AG04450 (cell line): ENCODE measurements at regions not wholly inside any gene's neighbourhood (a gene's known extent, or its start where the extent isn't known, plus 50 kb on each side); places are given as distances from the start of the nearest gene placed in this dataset.
"Not testable (repeated sequence)": the region's sequence is repeated elsewhere in the genome, so short reads cannot be mapped to it uniquely, and the experiment has no call there.

Source experiments
- CTCF ChIA-PET: fragments of 300-600, 350-600 bp; formaldehyde crosslinking; extraction: SDS; loops from one replicate; lab custom pipeline; 2022; ENCODE audit warnings: antibody characterized with exemption, inconsistent platforms; lab: Charles Lee
- POLR2A ChIA-PET: fragments of 350-600 bp; formaldehyde crosslinking; extraction: SDS; loops from one replicate; lab custom pipeline; 2021; ENCODE audit warnings: antibody characterized with exemption, inconsistent platforms; lab: Yijun Ruan, JAX
- DNase-seq: peaks from one replicate; pipeline ENCODE4 v3.0.0-alpha.2; 2011; ENCODE audit warnings: low read depth, low spot score
- H3K27ac ChIP-seq: one replicate; pipeline ENCODE4 v1.5.1; 2012; ENCODE audit warnings: low read depth, low read length, control low read depth
- H3K27me3 ChIP-seq: one replicate; pipeline ENCODE4 v1.6.0; 2012; ENCODE audit warnings: low read length; ENCODE audit not compliant: control insufficient read depth, insufficient read depth
- H3K4me3 ChIP-seq: 2 replicates; pipeline ENCODE4 v1.5.1; 2011; ENCODE audit warnings: mild to moderate bottlenecking, low read depth, low read length, control low read depth
- H3K9me3 ChIP-seq: 2 replicates; pipeline ENCODE4 v1.5.1; 2012; ENCODE audit warnings: low read length; ENCODE audit not compliant: control insufficient read depth, insufficient read depth
- CTCF ChIP-seq: IDR thresholded peaks from 2 replicates; pipeline ENCODE4 v1.5.1; 2011; ENCODE audit warnings: low read depth, low read length, control low read depth, inconsistent platforms

- no peaks in the 10 kb centered on the region for H3K27me3 ChIP-seq
- TF ChIP-seq CTCF, result no peak
- no peak for DNase-seq
- ChIA-PET CTCF (no interaction called here), POLR2A (no interaction called here)
- no peak overlapping the region for H3K4me3 ChIP-seq
- no peaks in the 10 kb centered on the region for H3K9me3 ChIP-seq
- no peak overlapping the region for H3K27ac ChIP-seq
These were observed 60.6 kb upstream of the NCOA3 start for GRCh38 chr20:47440857-47441773.

GRCh38 chr20:47441774-47442150 lies 59.9 kb upstream of the NCOA3 start:
- CTCF ChIA-PET, result no interaction called here

DNA sequence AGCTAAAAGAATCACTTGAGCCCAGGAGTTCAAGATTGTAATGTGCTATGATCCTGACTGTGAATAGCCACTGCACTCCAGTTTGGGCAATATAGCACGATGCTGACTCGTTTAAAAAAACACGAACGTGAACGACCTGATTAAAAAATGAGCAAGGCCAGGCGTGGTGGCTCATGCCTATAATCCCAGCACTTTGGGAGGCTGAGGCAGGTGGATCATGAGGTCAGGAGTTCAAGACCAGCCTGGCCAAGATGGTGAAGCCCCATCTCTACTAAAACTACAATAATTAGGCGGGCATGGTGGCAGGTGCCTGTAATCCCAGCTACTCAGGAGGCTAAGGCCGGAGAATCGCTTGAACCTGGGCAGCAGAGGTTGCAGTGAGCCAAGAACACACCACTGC lies 58.6 kb upstream of the NCOA3 start:
- not testable (repeated sequence) for H3K27ac ChIP-seq, H3K27me3 ChIP-seq, H3K4me3 ChIP-seq, DNase-seq, H3K9me3 ChIP-seq
- ChIA-PET POLR2A (interaction anchor here (0.6 kb wide), 1 partner anchor 172 kb away, joined by 4 read pairs; no protein-coding TSS in a partner anchor), CTCF (interaction anchor here (0.6 to 0.7 kb wide), 2 partner anchors 20 to 208 kb away, joined by 3 to 4 read pairs; no protein-coding TSS in a partner anchor)

More at GRCh38 chr20:47441774-47442150, 59.9 kb upstream of the NCOA3 start:
- POLR2A ChIA-PET, result no interaction called here
- TF ChIP-seq CTCF, result no peak
- Histone ChIP-seq H3K4me3 (no peak overlapping the region), H3K9me3 (no peaks in the 10 kb centered on the region), H3K27ac (no peak overlapping the region), H3K27me3 (no peaks in the 10 kb centered on the region)
- DNase-seq, result no peak

GRCh38 chr20:47444584-47444983 lies 57.1 kb upstream of the NCOA3 start:
- DNase-seq, result no peak
- no peak overlapping the region for H3K4me3 ChIP-seq
- no peak for TF ChIP-seq CTCF
- H3K27me3 ChIP-seq, result no peaks in the 10 kb centered on the region
- no peak overlapping the region for H3K27ac ChIP-seq
- POLR2A ChIA-PET, result no interaction called here
- no peaks in the 10 kb centered on the region for H3K9me3 ChIP-seq
- CTCF ChIA-PET, result no interaction called here

DNA sequence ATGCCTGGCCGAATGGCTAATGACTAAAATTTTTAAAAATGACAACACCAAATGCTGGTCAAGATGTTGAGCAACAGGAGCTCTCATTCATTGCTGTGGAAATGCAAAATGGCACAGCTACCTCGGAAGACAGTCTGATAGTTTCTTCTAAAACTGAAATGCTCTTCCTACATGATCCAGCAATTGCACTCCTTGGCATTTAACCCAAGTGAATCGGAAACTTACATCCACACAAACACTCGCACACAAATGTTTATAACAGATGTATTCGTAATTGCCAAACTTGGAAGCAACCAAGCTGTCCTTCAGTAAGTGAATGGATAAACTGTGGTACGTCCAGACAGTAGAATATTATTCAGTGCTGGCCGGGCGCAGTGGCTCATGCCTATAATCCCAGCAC lies 56.4 kb upstream of the NCOA3 start:
- DNase-seq, result no peak
- H3K9me3 ChIP-seq, result no peaks in the 10 kb centered on the region
- H3K27me3 ChIP-seq, result no peaks in the 10 kb centered on the region
- CTCF ChIA-PET, result no interaction called here
- TF ChIP-seq CTCF, result no peak
- POLR2A ChIA-PET, result no interaction called here
- H3K4me3 ChIP-seq, result no peak overlapping the region
- H3K27ac ChIP-seq, result no peak overlapping the region

DNA sequence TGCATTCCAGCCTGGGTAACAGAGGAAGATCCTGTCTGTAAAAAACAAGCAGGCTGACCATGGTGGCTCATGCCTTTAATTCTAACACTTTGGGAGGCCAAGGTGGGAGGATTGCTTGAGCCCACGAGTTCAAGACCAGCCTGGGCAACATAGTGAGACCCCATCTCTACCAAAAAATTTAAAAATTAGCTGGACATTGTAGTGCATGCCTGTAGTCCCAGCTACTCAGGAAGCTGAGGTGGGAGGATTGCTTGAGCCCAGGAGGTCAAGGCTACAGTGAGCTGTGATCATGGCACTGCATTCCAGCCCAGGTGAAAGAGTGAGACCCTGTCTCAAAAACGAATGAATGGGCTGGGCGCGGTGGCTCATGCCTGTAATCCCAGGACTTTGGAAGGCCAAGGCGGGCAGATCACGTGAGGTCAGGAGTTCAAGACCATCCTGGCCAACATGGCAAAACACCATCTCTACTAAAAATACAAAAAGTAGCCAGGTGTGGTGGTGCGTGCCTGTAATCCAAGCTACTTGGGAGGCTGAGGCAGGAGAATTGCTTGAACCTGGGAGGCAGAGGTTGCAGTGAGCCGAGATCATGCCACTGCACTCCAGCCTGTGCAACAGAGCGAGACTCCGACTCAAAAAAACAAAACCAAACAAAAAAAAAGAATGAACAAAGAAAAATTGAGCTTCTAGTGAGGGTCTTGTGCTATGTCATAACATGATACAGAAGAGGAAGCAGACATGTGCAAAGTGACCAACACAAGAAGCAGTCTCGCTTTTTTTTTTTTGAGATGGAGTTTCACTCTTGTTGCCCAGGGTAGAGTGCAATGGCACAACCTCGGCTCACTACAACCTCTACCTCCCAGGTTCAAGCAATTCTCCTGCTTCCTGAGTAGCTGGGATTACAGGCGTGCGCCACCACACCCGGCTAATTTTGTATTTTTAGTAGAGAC lies 54.1 kb upstream of the NCOA3 start:
- H3K9me3 ChIP-seq, H3K27me3 ChIP-seq, H3K4me3 ChIP-seq, H3K27ac ChIP-seq, CTCF ChIA-PET, POLR2A ChIA-PET, DNase-seq: not testable (repeated sequence)
